SK-N-SH treated with all-trans-retinoic acid at 6 μM for 48 hours (cell line): ENCODE measurements at regions not wholly inside any gene's neighbourhood (a gene's known extent, or its start where the extent isn't known, plus 50 kb on each side); places are given as distances from the start of the nearest gene placed in this dataset.

ENCODE experiments used
- ATAC-seq: fragments of 200-7000 bp; cut with Tn5 transposase; 3 replicates; pipeline ENCODE4 v1.9.1; 2020; ENCODE audit warnings: mild to moderate bottlenecking, moderate library complexity
- BACH2 ChIP-seq: fragments of 250-450 bp; sonication (Bioruptor Pico); IDR thresholded peaks from 2 replicates; pipeline ENCODE4 v1.9.0; 2021; ENCODE audit warnings: mild to moderate bottlenecking, borderline replicate concordance
- CREB5 ChIP-seq: fragments of 250-450 bp; sonication (Bioruptor Pico); IDR thresholded peaks from 2 replicates; pipeline ENCODE4 v1.5.1; 2020; ENCODE audit warnings: low read depth, mild to moderate bottlenecking, moderate library complexity
- CSDC2 ChIP-seq: fragments of 250-450 bp; sonication (Bioruptor Pico); IDR thresholded peaks from 2 replicates; pipeline ENCODE4 v1.5.0; 2020; ENCODE audit warnings: mild to moderate bottlenecking, moderate library complexity
- CSRNP3 ChIP-seq: fragments of 250-450 bp; sonication (Bioruptor Pico); IDR thresholded peaks from 2 replicates; pipeline ENCODE4 v1.5.1; 2021; ENCODE audit warnings: mild to moderate bottlenecking, moderate library complexity
- GLIS3 ChIP-seq: fragments of 250-450 bp; sonication (Bioruptor Pico); IDR thresholded peaks from 2 replicates; pipeline ENCODE4 v1.5.0; 2020; ENCODE audit warnings: mild to moderate bottlenecking, moderate library complexity
- ISL1 ChIP-seq: fragments of 250-450 bp; sonication (Bioruptor Pico); IDR thresholded peaks from 2 replicates; pipeline ENCODE4 v2.1.2; 2022; ENCODE audit warnings: mild to moderate bottlenecking, moderate library complexity
- OSR1 ChIP-seq: fragments of 250-450 bp; sonication (Bioruptor Pico); IDR thresholded peaks from 2 replicates; pipeline ENCODE4 v1.8.0; 2022; ENCODE audit warnings: moderate library complexity, mild to moderate bottlenecking, inconsistent platforms
- POU6F1 ChIP-seq: fragments of 250-450 bp; sonication (Bioruptor Pico); IDR thresholded peaks from 2 replicates; pipeline ENCODE4 v1.8.0; 2021; ENCODE audit warnings: low read depth, mild to moderate bottlenecking, moderate library complexity, borderline replicate concordance
- SNAI2 ChIP-seq: fragments of 250-450 bp; sonication (Bioruptor Pico); IDR thresholded peaks from 2 replicates; pipeline ENCODE4 v1.5.0; 2020; ENCODE audit warnings: mild to moderate bottlenecking, moderate library complexity
- TCF4 ChIP-seq: fragments of 250-450 bp; sonication (Bioruptor Pico); IDR thresholded peaks from 2 replicates; pipeline ENCODE4 v1.8.0; 2021; ENCODE audit warnings: mild to moderate bottlenecking, moderate library complexity, borderline replicate concordance
- TOX ChIP-seq: fragments of 250-450 bp; sonication (Bioruptor Pico); IDR thresholded peaks from 2 replicates; pipeline ENCODE4 v1.8.0; 2021; ENCODE audit warnings: mild to moderate bottlenecking, moderate library complexity, borderline replicate concordance
- TSHZ2 ChIP-seq: fragments of 250-450 bp; sonication (Bioruptor Pico); IDR thresholded peaks from 2 replicates; pipeline ENCODE4 v1.5.0; 2020; ENCODE audit warnings: mild to moderate bottlenecking, moderate library complexity
- ZC3H10 ChIP-seq: fragments of 250-450 bp; sonication (Bioruptor Pico); IDR thresholded peaks from 2 replicates; pipeline ENCODE4 v1.5.1; 2021; ENCODE audit warnings: mild to moderate bottlenecking, moderate library complexity
- ZFP3 ChIP-seq: fragments of 250-450 bp; sonication (Bioruptor Pico); IDR thresholded peaks from 2 replicates; pipeline ENCODE4 v1.5.0; 2020; ENCODE audit warnings: mild to moderate bottlenecking, moderate library complexity
- ZFP30 ChIP-seq: fragments of 450-650 bp; formaldehyde crosslinking; IDR thresholded peaks from 2 replicates; pipeline ENCODE4 v1.5.0; 2022; ENCODE audit warnings: mild to moderate bottlenecking, moderate library complexity
- ZNF565 ChIP-seq: fragments of 450-650 bp; formaldehyde crosslinking; conservative IDR thresholded peaks from 2 replicates; pipeline ENCODE4 v1.5.0; 2020; ENCODE audit warnings: low read depth, mild to moderate bottlenecking, moderate library complexity
- ZNF8 ChIP-seq: fragments of 450-650 bp; formaldehyde crosslinking; IDR thresholded peaks from 2 replicates; pipeline ENCODE4 v1.5.0; 2020; ENCODE audit warnings: mild to moderate bottlenecking, moderate library complexity

GRCh38 chr4:13983189-13983790 is 355.8 kb upstream of the BOD1L1 start:
- no peak for ATAC-seq
- TF ChIP-seq TCF4 (no peak), POU6F1 (CRISPR knock-in tag) (no peak), CSDC2 (no peak), ZFP30 (CRISPR knock-in tag) (no peak), SNAI2 (CRISPR knock-in tag) (no peak), CREB5 (no peak), BACH2 (CRISPR knock-in tag) (no peak)

- ATAC-seq, result no peak
- TF ChIP-seq CSRNP3 (CRISPR knock-in tag), result no peak
- TF ChIP-seq TOX (CRISPR knock-in tag), result no peak
- no peak for TF ChIP-seq ZNF8 (CRISPR knock-in tag)
- TF ChIP-seq ZFP3, result no peak
Measured at GRCh38 chr4:13984991-13985800, 357.7 kb upstream of the BOD1L1 start.

- TF ChIP-seq CSDC2 (no peak), TSHZ2 (no peak), POU6F1 (CRISPR knock-in tag) (no peak), ZFP3 (no peak)
- ATAC-seq, result no peak
Measured at GRCh38 chr4:13985837-13986236, 358.3 kb upstream of the BOD1L1 start.

GRCh38 chr4:13986548-13986947 is 359.0 kb upstream of the BOD1L1 start:
- ATAC-seq, result no peak
- TF ChIP-seq OSR1 (CRISPR knock-in tag) (no peak), GLIS3 (no peak), ZNF8 (CRISPR knock-in tag) (no peak), CREB5 (no peak), ZNF565 (CRISPR knock-in tag) (no peak), TCF4 (no peak), CSDC2 (no peak), ZFP30 (CRISPR knock-in tag) (no peak), ZFP3 (no peak), POU6F1 (CRISPR knock-in tag) (no peak), BACH2 (CRISPR knock-in tag) (no peak), ZC3H10 (CRISPR knock-in tag) (no peak), TSHZ2 (no peak), ISL1 (CRISPR knock-in tag) (no peak)
